GM23338 (cell line): ENCODE measurements at regions not wholly inside any gene's neighbourhood (a gene's known extent, or its start where the extent isn't known, plus 50 kb on each side); places are given as distances from the start of the nearest gene placed in this dataset.

ENCODE experiments used
- ATAC-seq: fragments of 200-7000 bp; cut with Tn5 transposase; 3 replicates; pipeline ENCODE4 v1.9.1; 2020
- DNase-seq: peaks from one replicate; pipeline ENCODE4 v3.0.0-alpha.2; 2015; ENCODE audit warnings: low spot score
- H2AFZ ChIP-seq: fragments of 200-600 bp; sonication (generic); 2 replicates; pipeline ENCODE4 v1.8.0; 2016; ENCODE audit warnings: antibody characterized with exemption, mild to moderate bottlenecking, moderate library complexity
- H3F3A ChIP-seq: fragments of 200-600 bp; sonication (generic); replicated peaks from 2 replicates; pipeline ENCODE4 v1.8.0; 2017; ENCODE audit warnings: antibody characterized with exemption, mixed run types, low read depth
- H3K27ac ChIP-seq: fragments of 200-600 bp; sonication (generic); 2 replicates; pipeline ENCODE4 v1.6.1; 2016; ENCODE audit warnings: low read depth
- H3K27me3 ChIP-seq: fragments of 200-600 bp; sonication (generic); 2 replicates; pipeline ENCODE4 v1.8.0; 2016; ENCODE audit warnings: mild to moderate bottlenecking, mixed run types, moderate library complexity; ENCODE audit not compliant: insufficient read depth
- H3K36me3 ChIP-seq: fragments of 200-600 bp; sonication (generic); 2 replicates; pipeline ENCODE4 v1.8.0; 2016; ENCODE audit warnings: mild to moderate bottlenecking; ENCODE audit not compliant: insufficient read depth
- H3K4me1 ChIP-seq: fragments of 200-600 bp; sonication (generic); 2 replicates; pipeline ENCODE4 v1.8.0; 2016; ENCODE audit warnings: mild to moderate bottlenecking, moderate library complexity; ENCODE audit not compliant: insufficient read depth
- H3K4me2 ChIP-seq: fragments of 200-600 bp; sonication (generic); 2 replicates; pipeline ENCODE4 v1.7.1; 2017; ENCODE audit warnings: mixed run types
- H3K4me3 ChIP-seq: fragments of 200-600 bp; sonication (generic); 2 replicates; pipeline ENCODE4 v1.6.1; 2016; ENCODE audit warnings: mixed run types
- H3K79me2 ChIP-seq: fragments of 200-600 bp; sonication (generic); replicated peaks from 2 replicates; pipeline ENCODE4 v1.8.0; 2017; ENCODE audit warnings: mild to moderate bottlenecking; ENCODE audit not compliant: insufficient read depth
- H3K9me2 ChIP-seq: fragments of 200-600 bp; sonication (generic); 2 replicates; pipeline ENCODE4 v1.8.0; 2017; ENCODE audit not compliant: insufficient read depth
- H4K20me1 ChIP-seq: fragments of 200-600 bp; sonication (generic); replicated peaks from 2 replicates; pipeline ENCODE4 v1.8.0; 2017; ENCODE audit warnings: mild to moderate bottlenecking; ENCODE audit not compliant: insufficient read depth
- H3K27ac Mint-ChIP-seq: 2 replicates; pipeline ENCODE4 v1.8.0; 2020; ENCODE audit warnings: inconsistent platforms, mild to moderate bottlenecking, moderate library complexity, mixed read lengths
- H3K27me3 Mint-ChIP-seq: 3 replicates; pipeline ENCODE4 v1.8.0; 2022; ENCODE audit warnings: low read depth, mild to moderate bottlenecking, moderate library complexity, mixed read lengths, inconsistent platforms; ENCODE audit not compliant: insufficient read depth, poor library complexity
- H3K36me3 Mint-ChIP-seq: 3 replicates; pipeline ENCODE4 v1.8.0; 2021; ENCODE audit warnings: low read depth, mild to moderate bottlenecking, inconsistent platforms, moderate library complexity, mixed read lengths
- H3K4me1 Mint-ChIP-seq: 3 replicates; pipeline ENCODE4 v1.8.0; 2020; ENCODE audit warnings: mild to moderate bottlenecking, inconsistent platforms, mixed read lengths
- H3K4me3 Mint-ChIP-seq: 3 replicates; pipeline ENCODE4 v1.8.0; 2021; ENCODE audit warnings: moderate library complexity, mild to moderate bottlenecking, inconsistent platforms, mixed read lengths
- H3K9me3 Mint-ChIP-seq: 3 replicates; pipeline ENCODE4 v1.8.0; 2020; ENCODE audit warnings: moderate library complexity, mild to moderate bottlenecking, inconsistent platforms, mixed read lengths
- CREB1 ChIP-seq: fragments of 250-450 bp; sonication (Bioruptor Pico); IDR thresholded peaks from 2 replicates; pipeline ENCODE4 v1.5.0; 2020; ENCODE audit warnings: low read depth, mild to moderate bottlenecking, moderate library complexity
- CTCF ChIP-seq, 2 experiments: fragments of 200-600 bp in 1 of 2; sonication (generic) in 1 of 2; conservative IDR thresholded peaks; 2 replicates each; pipeline versions ENCODE4 v1.5.1 to v1.6.1; 2016 to 2017; ENCODE audit warnings: antibody characterized with exemption in 2 of 2, low read depth in 2 of 2, mild to moderate bottlenecking in 2 of 2, moderate library complexity in 1 of 2
- ETS1 ChIP-seq: IDR thresholded peaks from 2 replicates; pipeline ENCODE4 v1.6.1; 2016; ENCODE audit warnings: antibody characterized with exemption
- EZH2 ChIP-seq: fragments of 200-600 bp; sonication (generic); IDR thresholded peaks from one replicate; pipeline ENCODE4 v1.8.0; 2017; ENCODE audit warnings: antibody characterized with exemption, mild to moderate bottlenecking, low read depth; ENCODE audit not compliant: unreplicated experiment
- EZH2phosphoT487 ChIP-seq: fragments of 200-600 bp; sonication (generic); IDR thresholded peaks from one replicate; pipeline ENCODE4 v1.8.1; 2018; ENCODE audit warnings: antibody characterized with exemption; ENCODE audit not compliant: unreplicated experiment
- NANOG ChIP-seq: IDR thresholded peaks from 2 replicates; pipeline ENCODE4 v1.6.1; 2016; ENCODE audit warnings: antibody characterized with exemption, borderline replicate concordance
- POLR2AphosphoS5 ChIP-seq: IDR thresholded peaks from 2 replicates; pipeline ENCODE4 v1.6.1; 2016; ENCODE audit warnings: antibody characterized with exemption, low read depth
- REST ChIP-seq: IDR thresholded peaks from one replicate; pipeline ENCODE4 v1.6.1; 2018; ENCODE audit warnings: antibody characterized with exemption; ENCODE audit not compliant: unreplicated experiment
- STAT1 ChIP-seq: IDR thresholded peaks from one replicate; pipeline ENCODE4 v1.6.1; 2016; ENCODE audit warnings: antibody characterized with exemption; ENCODE audit not compliant: unreplicated experiment
- ZNF114 ChIP-seq: fragments of 250-450 bp; sonication (Bioruptor Pico); IDR thresholded peaks from 2 replicates; pipeline ENCODE4 v1.5.0; 2020; ENCODE audit warnings: mild to moderate bottlenecking, moderate library complexity
- ZNF331 ChIP-seq: fragments of 250-450 bp; sonication (Bioruptor Pico); IDR thresholded peaks from 2 replicates; pipeline ENCODE4 v1.5.0; 2020; ENCODE audit warnings: low read depth, mild to moderate bottlenecking, moderate library complexity
- ZNF462 ChIP-seq: fragments of 250-450 bp; sonication (Bioruptor Pico); IDR thresholded peaks from 2 replicates; pipeline ENCODE4 v1.5.0; 2020; ENCODE audit warnings: mild to moderate bottlenecking, moderate library complexity

- TF ChIP-seq CTCF (conservative IDR thresholded peaks at IDR 0.05; ENCODE audit: low read depth in 2 of 2) (no peak), ZNF331 (no peak)
Measured at GRCh38 chr20:60148885-60149284, 190.7 kb downstream of the CDH26 start (continued).

- Mint-ChIP-seq H3K36me3 (no peaks in the 10 kb centered on the region), H3K27me3 (peaks cover 3% of the 10 kb centered on the region), H3K27ac (no peak overlapping the region), H3K9me3 (peaks cover 6% of the 10 kb centered on the region; the same call in 2 of the 3 replicates), H3K4me1 (no peaks in the 10 kb centered on the region), H3K4me3 (no peak overlapping the region)
- DNase-seq (no peak), ATAC-seq (no peak)
- no peaks in the 10 kb centered on the region for H3K27me3 ChIP-seq
- H3K79me2 ChIP-seq = no peaks in the 10 kb centered on the region
- no peak overlapping the region for H3K4me2 ChIP-seq
- no peaks in the 10 kb centered on the region for H3K4me1 ChIP-seq
- H3K9me2 ChIP-seq = no peaks in the 10 kb centered on the region
- no peaks in the 10 kb centered on the region for H4K20me1 ChIP-seq
- no peak overlapping the region for H3K4me3 ChIP-seq
- H3K27ac ChIP-seq = no peak overlapping the region
- H2AFZ ChIP-seq = no peak overlapping the region
- H3K36me3 ChIP-seq = no peaks in the 10 kb centered on the region; the same call in 1 of the 2 replicates
- no peaks in the 10 kb centered on the region for H3F3A ChIP-seq
- no peak for TF ChIP-seq REST
- no peak for TF ChIP-seq ZNF114 (CRISPR knock-in tag)
- TF ChIP-seq ETS1 = no peak
- TF ChIP-seq EZH2phosphoT487 = no peak
- no peak for TF ChIP-seq EZH2
- no peak for TF ChIP-seq STAT1
- TF ChIP-seq CREB1 (CRISPR knock-in tag) = no peak
- no peak for TF ChIP-seq ZNF462
- TF ChIP-seq ZNF331 = no peak
- TF ChIP-seq POLR2AphosphoS5 = no peak
- no peak for TF ChIP-seq NANOG
Measured at GRCh38 chr20:60152792-60153191, 194.6 kb downstream of the CDH26 start.
